CD14-positive monocyte (primary cell): ENCODE measurements at regions not wholly inside any gene's neighbourhood (a gene's known extent, or its start where the extent isn't known, plus 50 kb on each side); places are given as distances from the start of the nearest gene placed in this dataset.

Experiments
- DNase-seq, 3 donors: peaks; one replicate each; pipeline ENCODE4 v3.0.0-alpha.2; 2011 to 2022
- H2AFZ ChIP-seq: 2 replicates; pipeline ENCODE4 v1.6.0; 2012; ENCODE audit warnings: mild to moderate bottlenecking, low read depth, low read length, inconsistent platforms; ENCODE audit not compliant: insufficient read depth, poor library complexity, severe bottlenecking
- H3K27ac ChIP-seq, 2 donors: 1 replicate in 1 of 2; 2 replicates in 1 of 2; pipeline ENCODE4 v1.5.1; 2012 to 2013; ENCODE audit warnings: low read length in 2 of 2, control low read depth in 1 of 2, inconsistent platforms in 1 of 2, low read depth in 1 of 2, mild to moderate bottlenecking in 1 of 2
- H3K27me3 ChIP-seq, 2 donors: one replicate each; pipeline versions ENCODE4 v1.6.0 to v1.6.1; 2011 to 2013; ENCODE audit warnings: low read length in 2 of 2; ENCODE audit not compliant: control insufficient read depth in 2 of 2, insufficient read depth in 2 of 2
- H3K36me3 ChIP-seq, 2 donors: replicated peaks in 1 of 2; 1 replicate in 1 of 2; 2 replicates in 1 of 2; pipeline versions ENCODE4 v1.5.1 to v1.6.1; 2012 to 2013; ENCODE audit warnings: low read length in 2 of 2, control low read depth in 1 of 2, inconsistent platforms in 1 of 2, mild to moderate bottlenecking in 1 of 2; ENCODE audit not compliant: insufficient read depth in 2 of 2, control insufficient read depth in 1 of 2
- H3K4me1 ChIP-seq, 2 donors: 1 replicate in 1 of 2; 2 replicates in 1 of 2; pipeline versions ENCODE4 v1.5.1 to v1.6.1; 2012 to 2013; ENCODE audit warnings: low read length in 2 of 2, control low read depth in 1 of 2, inconsistent platforms in 1 of 2, mild to moderate bottlenecking in 1 of 2, moderate library complexity in 1 of 2; ENCODE audit not compliant: insufficient read depth in 2 of 2, control insufficient read depth in 1 of 2
- H3K4me2 ChIP-seq: replicated peaks from 2 replicates; pipeline ENCODE3; 2012; ENCODE audit warnings: low read length, moderate library complexity, mild to moderate bottlenecking; ENCODE audit not compliant: poor library complexity, severe bottlenecking; ENCODE audit errors: extremely low read depth
- H3K4me3 ChIP-seq, 3 experiments: fragments of 200-600 bp in 1 of 3; sonication (generic) in 1 of 3; replicated peaks in 1 of 3; 1 replicate in 2 of 3; 2 replicates in 1 of 3; pipeline ENCODE4 v1.5.1; 2011 to 2013; ENCODE audit warnings: low read length in 3 of 3, mild to moderate bottlenecking in 3 of 3, control low read depth in 2 of 3, low read depth in 2 of 3, inconsistent platforms in 1 of 3, moderate library complexity in 1 of 3
- H3K79me2 ChIP-seq: 2 replicates; pipeline ENCODE4 v1.6.0; 2012; ENCODE audit warnings: mild to moderate bottlenecking, control low read depth, inconsistent platforms, low read length, moderate library complexity; ENCODE audit not compliant: insufficient read depth
- H3K9ac ChIP-seq: 2 replicates; pipeline ENCODE4 v1.6.0; 2017; ENCODE audit warnings: low read length, mild to moderate bottlenecking; ENCODE audit not compliant: insufficient read depth, poor library complexity, severe bottlenecking
- H3K9me3 ChIP-seq, 2 donors: replicated peaks in 1 of 2; 1 replicate in 1 of 2; 2 replicates in 1 of 2; pipeline versions ENCODE4 v1.5.1 to v1.6.1; 2012 to 2013; ENCODE audit warnings: low read length in 2 of 2, control low read depth in 1 of 2; ENCODE audit not compliant: control insufficient read depth in 1 of 2, insufficient read depth in 1 of 2
- H4K20me1 ChIP-seq: 2 replicates; pipeline ENCODE4 v1.6.0; 2012; ENCODE audit warnings: mild to moderate bottlenecking, low read length, control low read depth, moderate library complexity; ENCODE audit not compliant: insufficient read depth
- H3K27ac Mint-ChIP-seq, 7 donors: one replicate each; pipeline ENCODE4 v1.8.0; 2020; ENCODE audit warnings: mild to moderate bottlenecking in 7 of 7, mixed read lengths in 7 of 7, moderate library complexity in 6 of 7, inconsistent platforms in 2 of 7
- H3K27me3 Mint-ChIP-seq, 3 donors: one replicate each; pipeline ENCODE4 v1.8.0; 2021 to 2022; ENCODE audit warnings: low read depth in 3 of 3, mild to moderate bottlenecking in 3 of 3, mixed read lengths in 3 of 3, moderate library complexity in 3 of 3, inconsistent platforms in 1 of 3
- H3K36me3 Mint-ChIP-seq, 2 donors: one replicate each; pipeline ENCODE4 v1.8.0; 2020; ENCODE audit warnings: mixed read lengths in 2 of 2, inconsistent platforms in 1 of 2, mild to moderate bottlenecking in 1 of 2
- H3K4me1 Mint-ChIP-seq: one replicate; pipeline ENCODE4 v1.8.0; 2020; ENCODE audit warnings: mild to moderate bottlenecking, mixed read lengths
- H3K4me3 Mint-ChIP-seq, 2 donors: one replicate each; pipeline ENCODE4 v1.8.0; 2020; ENCODE audit warnings: mild to moderate bottlenecking in 2 of 2, mixed read lengths in 2 of 2, moderate library complexity in 1 of 2
- H3K9me3 Mint-ChIP-seq, 7 donors: one replicate each; pipeline ENCODE4 v1.8.0; 2020 to 2022; ENCODE audit warnings: mixed read lengths in 7 of 7, mild to moderate bottlenecking in 6 of 7, moderate library complexity in 6 of 7, inconsistent platforms in 2 of 7
- WGBS: methylation state at CpG from one replicate; pipeline ENCODE4 v1.1.5; 2013; ENCODE audit warnings: missing lambda C conversion rate; ENCODE audit not compliant: insufficient coverage; 5-methylcytosine and 5-hydroxymethylcytosine counted together
- intact Hi-C, 2 donors: fragments of 100-400 bp; cut with micrococcal nuclease; formaldehyde crosslinking; loops; one replicate each; pipeline versions ENCODE4 v1.15.0 to v1.15.1; 2023
- TF ChIP-seq, protein P1 (sequence below): fragments of 200-600 bp; IDR thresholded peaks from one replicate; pipeline ENCODE4 v1.8.0; 2022; ENCODE audit warnings: antibody characterized with exemption, mild to moderate bottlenecking

DNA sequence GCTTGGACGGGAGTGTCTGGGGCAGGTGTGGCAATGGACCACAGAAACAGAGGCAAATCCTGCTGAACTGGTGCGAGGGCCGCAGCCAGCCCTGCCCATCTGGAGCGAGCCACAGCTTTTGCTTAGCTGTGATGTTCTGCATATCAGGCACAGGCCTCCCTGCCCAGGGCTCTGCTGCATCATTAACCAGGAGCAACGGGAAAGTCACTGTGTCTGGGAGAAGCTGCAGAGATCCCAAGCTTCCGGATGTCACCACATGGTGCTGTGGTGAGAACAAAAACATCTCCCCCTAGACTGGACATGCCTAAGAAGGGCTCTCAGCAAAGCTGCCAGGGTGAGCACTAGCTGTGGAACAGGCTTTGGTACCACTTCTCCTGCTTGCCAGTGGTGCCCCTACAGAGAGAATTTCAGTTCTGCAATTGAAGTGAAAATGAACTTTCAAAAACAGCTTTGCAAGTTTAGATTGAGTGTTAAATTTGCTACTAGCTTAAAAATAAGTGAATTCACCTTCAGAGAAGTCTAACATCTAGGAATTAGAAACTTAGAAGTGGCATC, 172.9 kb upstream of the MYT1L start:
- H3K9me3 Mint-ChIP-seq = peaks cover 0 to 17% (median 9%) of the 10 kb centered on the region in 7 donors
- Histone ChIP-seq H3K9me3 (peaks cover 0 to 23% of the 10 kb centered on the region in 2 donors), H3K4me3 (no peak overlapping the region), H4K20me1 (no peaks in the 10 kb centered on the region), H3K79me2 (no peaks in the 10 kb centered on the region), H3K4me2 (no peak overlapping the region), H3K4me1 (no peaks in the 10 kb centered on the region), H3K27ac (no peak overlapping the region), H3K9ac (no peak overlapping the region), H3K36me3 (no peaks in the 10 kb centered on the region), H3K27me3 (no peaks in the 10 kb centered on the region), H2AFZ (no peak overlapping the region)
- intact Hi-C loops = no loop called here
- H3K4me1 Mint-ChIP-seq = no peaks in the 10 kb centered on the region
- DNase-seq = no peak
- TF ChIP-seq, protein P1, sequence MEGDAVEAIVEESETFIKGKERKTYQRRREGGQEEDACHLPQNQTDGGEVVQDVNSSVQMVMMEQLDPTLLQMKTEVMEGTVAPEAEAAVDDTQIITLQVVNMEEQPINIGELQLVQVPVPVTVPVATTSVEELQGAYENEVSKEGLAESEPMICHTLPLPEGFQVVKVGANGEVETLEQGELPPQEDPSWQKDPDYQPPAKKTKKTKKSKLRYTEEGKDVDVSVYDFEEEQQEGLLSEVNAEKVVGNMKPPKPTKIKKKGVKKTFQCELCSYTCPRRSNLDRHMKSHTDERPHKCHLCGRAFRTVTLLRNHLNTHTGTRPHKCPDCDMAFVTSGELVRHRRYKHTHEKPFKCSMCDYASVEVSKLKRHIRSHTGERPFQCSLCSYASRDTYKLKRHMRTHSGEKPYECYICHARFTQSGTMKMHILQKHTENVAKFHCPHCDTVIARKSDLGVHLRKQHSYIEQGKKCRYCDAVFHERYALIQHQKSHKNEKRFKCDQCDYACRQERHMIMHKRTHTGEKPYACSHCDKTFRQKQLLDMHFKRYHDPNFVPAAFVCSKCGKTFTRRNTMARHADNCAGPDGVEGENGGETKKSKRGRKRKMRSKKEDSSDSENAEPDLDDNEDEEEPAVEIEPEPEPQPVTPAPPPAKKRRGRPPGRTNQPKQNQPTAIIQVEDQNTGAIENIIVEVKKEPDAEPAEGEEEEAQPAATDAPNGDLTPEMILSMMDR = no peak
- peaks cover 0 to 5% (median 0%) of the 10 kb centered on the region in 3 donors for H3K27me3 Mint-ChIP-seq
- H3K4me3 Mint-ChIP-seq = no peak overlapping the region
- no peaks in the 10 kb centered on the region for H3K36me3 Mint-ChIP-seq
- H3K27ac Mint-ChIP-seq = peak overlapping the region in 2 of 7 donors; percentile 6 to 25
- 88% methylated on average over 4 of the region's 6 CpGs for whole genome bisulfite sequencing

DNA sequence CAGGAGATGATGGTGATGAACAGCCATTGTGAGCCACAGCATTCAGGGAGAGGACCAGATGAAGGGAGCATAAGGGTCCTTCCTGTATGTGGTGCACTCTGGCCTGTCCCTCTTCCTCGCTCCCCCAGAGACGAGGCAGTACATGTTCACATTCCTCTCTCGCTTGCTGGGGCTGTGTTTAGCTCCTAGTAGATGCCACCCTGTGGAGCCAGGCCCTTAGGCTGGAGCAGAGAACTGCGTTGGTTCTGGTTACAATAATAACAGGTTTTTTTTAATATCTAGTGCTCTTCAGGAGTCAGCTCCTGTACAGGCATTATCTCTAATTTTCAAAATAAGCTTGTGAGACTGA, 171.1 kb upstream of the MYT1L start:
- no peaks in the 10 kb centered on the region for H3K27me3 ChIP-seq
- Mint-ChIP-seq H3K27me3 (peaks cover 0 to 5% (median 0%) of the 10 kb centered on the region in 3 donors), H3K36me3 (no peaks in the 10 kb centered on the region), H3K9me3 (peaks cover 3 to 16% (median 9%) of the 10 kb centered on the region in 7 donors), H3K27ac (no peak overlapping the region), H3K4me1 (no peaks in the 10 kb centered on the region), H3K4me3 (no peak overlapping the region)
- intact Hi-C loops = no loop called here
- no peak overlapping the region for H2AFZ ChIP-seq
- H3K9ac ChIP-seq = no peak overlapping the region
- no peaks in the 10 kb centered on the region for H3K36me3 ChIP-seq
- DNase-seq = no peak
- H3K9me3 ChIP-seq = peaks cover 0 to 18% of the 10 kb centered on the region in 2 donors
- WGBS = 100% methylated on average over 2 of the region's 4 CpGs
- H3K4me2 ChIP-seq = no peak overlapping the region
- H4K20me1 ChIP-seq = no peaks in the 10 kb centered on the region
- H3K79me2 ChIP-seq = no peaks in the 10 kb centered on the region
- TF ChIP-seq, protein P1 = no peak
- no peak overlapping the region for H3K4me3 ChIP-seq
- H3K4me1 ChIP-seq = no peaks in the 10 kb centered on the region
- no peak overlapping the region for H3K27ac ChIP-seq
